Nephron (organoid): ENCODE measurements at regions not wholly inside any gene's neighbourhood (a gene's known extent, or its start where the extent isn't known, plus 50 kb on each side); places are given as distances from the start of the nearest gene placed in this dataset.

Experiments
- H3K27ac Mint-ChIP-seq, 3 experiments: 2 replicates each; pipeline ENCODE4 v1.8.0; 2020; ENCODE audit warnings: mixed read lengths in 3 of 3, mild to moderate bottlenecking in 2 of 3, moderate library complexity in 1 of 3
- H3K27me3 Mint-ChIP-seq: 2 replicates; pipeline ENCODE4 v1.8.0; 2021; ENCODE audit warnings: low read depth, mild to moderate bottlenecking, moderate library complexity, mixed read lengths
- H3K36me3 Mint-ChIP-seq: 2 replicates; pipeline ENCODE4 v1.8.0; 2020; ENCODE audit warnings: low read depth, mixed read lengths
- H3K4me1 Mint-ChIP-seq: 2 replicates; pipeline ENCODE4 v1.8.0; 2020; ENCODE audit warnings: mixed read lengths
- H3K4me3 Mint-ChIP-seq, 3 experiments: 2 replicates each; pipeline ENCODE4 v1.8.0; 2020; ENCODE audit warnings: mild to moderate bottlenecking in 3 of 3, mixed read lengths in 3 of 3, moderate library complexity in 2 of 3
- H3K9me3 Mint-ChIP-seq: 2 replicates; pipeline ENCODE4 v1.8.0; 2020; ENCODE audit warnings: mixed read lengths
- TF ChIP-seq, protein P1 (sequence below), 3 experiments: fragments of 200-600 bp; sonication (generic); IDR thresholded peaks; one replicate each; pipeline ENCODE4 v1.5.0; 2021; ENCODE audit warnings: antibody characterized with exemption in 3 of 3; ENCODE audit not compliant: unreplicated experiment in 3 of 3

DNA sequence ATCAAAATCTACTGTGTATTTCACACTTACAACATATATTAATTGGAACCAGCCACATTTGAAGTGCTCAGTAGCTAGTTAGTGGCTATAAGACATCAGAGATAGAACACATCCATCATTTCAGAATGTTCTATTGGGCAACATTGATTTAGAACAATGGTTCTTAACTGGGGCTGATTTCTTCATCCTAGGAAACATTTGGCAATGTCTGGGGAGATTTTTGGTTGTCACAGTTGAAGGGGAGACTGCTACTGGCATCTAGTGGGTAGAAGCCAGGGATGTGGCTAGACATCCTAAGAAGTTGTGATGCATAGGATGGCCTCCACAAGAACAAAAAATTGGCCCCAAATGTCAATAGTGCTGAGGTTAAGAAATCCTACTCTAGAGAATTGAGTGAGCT lies 132.5 kb downstream of the OLIG3 start:
- peaks cover 5% of the 10 kb centered on the region for H3K4me1 Mint-ChIP-seq
- H3K36me3 Mint-ChIP-seq, result no peaks in the 10 kb centered on the region
- H3K27me3 Mint-ChIP-seq, result peaks cover 21% of the 10 kb centered on the region
- H3K27ac Mint-ChIP-seq, result no peak overlapping the region
- TF ChIP-seq, protein P1, sequence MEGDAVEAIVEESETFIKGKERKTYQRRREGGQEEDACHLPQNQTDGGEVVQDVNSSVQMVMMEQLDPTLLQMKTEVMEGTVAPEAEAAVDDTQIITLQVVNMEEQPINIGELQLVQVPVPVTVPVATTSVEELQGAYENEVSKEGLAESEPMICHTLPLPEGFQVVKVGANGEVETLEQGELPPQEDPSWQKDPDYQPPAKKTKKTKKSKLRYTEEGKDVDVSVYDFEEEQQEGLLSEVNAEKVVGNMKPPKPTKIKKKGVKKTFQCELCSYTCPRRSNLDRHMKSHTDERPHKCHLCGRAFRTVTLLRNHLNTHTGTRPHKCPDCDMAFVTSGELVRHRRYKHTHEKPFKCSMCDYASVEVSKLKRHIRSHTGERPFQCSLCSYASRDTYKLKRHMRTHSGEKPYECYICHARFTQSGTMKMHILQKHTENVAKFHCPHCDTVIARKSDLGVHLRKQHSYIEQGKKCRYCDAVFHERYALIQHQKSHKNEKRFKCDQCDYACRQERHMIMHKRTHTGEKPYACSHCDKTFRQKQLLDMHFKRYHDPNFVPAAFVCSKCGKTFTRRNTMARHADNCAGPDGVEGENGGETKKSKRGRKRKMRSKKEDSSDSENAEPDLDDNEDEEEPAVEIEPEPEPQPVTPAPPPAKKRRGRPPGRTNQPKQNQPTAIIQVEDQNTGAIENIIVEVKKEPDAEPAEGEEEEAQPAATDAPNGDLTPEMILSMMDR (IDR thresholded peaks at IDR 0.05; ENCODE audit: unreplicated experiment in 3 of 3), result no peak
- H3K9me3 Mint-ChIP-seq, result no peaks in the 10 kb centered on the region
- no peak overlapping the region for H3K4me3 Mint-ChIP-seq

DNA sequence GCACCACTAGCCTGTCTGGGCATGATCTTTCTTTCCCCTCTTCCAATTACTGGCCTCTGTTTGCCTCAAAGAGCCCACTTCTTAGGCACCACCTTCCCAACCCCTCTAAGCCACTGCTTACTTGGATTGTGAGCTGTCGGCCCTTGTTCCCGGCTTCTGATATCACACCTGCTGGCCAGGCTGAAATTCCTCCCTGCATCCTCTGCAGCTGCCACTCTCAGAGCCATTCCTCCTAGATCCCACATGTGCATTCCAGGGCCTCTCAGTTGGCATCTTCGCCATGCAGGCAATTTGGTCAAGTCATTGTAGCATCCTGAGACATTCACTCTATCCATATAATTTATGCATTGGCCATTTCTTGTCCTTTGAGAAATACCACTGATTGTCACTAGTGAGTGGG lies 135.9 kb downstream of the OLIG3 start:
- H3K9me3 Mint-ChIP-seq, result no peaks in the 10 kb centered on the region
- H3K36me3 Mint-ChIP-seq, result no peaks in the 10 kb centered on the region

DNA sequence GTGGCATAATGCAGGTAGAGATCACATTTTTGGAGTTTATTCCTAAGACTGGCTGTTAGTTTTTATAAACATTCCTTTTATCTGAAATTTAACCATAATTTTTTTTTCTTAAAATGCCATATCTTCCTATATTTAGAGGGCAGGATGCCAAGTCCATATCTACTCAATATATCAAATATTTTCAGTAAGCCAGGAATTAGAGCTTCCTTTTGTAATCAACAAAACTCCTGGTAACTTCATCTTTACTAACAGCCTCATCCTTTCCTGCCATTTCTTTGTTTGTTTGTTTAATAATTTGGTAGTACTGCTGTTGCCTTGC lies 136.3 kb downstream of the OLIG3 start:
- TF ChIP-seq, protein P1 (IDR thresholded peaks at IDR 0.05; ENCODE audit: unreplicated experiment in 3 of 3), result no peak
- Mint-ChIP-seq H3K27ac (no peak overlapping the region), H3K4me1 (peaks cover 17% of the 10 kb centered on the region), H3K4me3 (no peak overlapping the region), H3K36me3 (no peaks in the 10 kb centered on the region), H3K27me3 (peaks cover 19% of the 10 kb centered on the region), H3K9me3 (no peaks in the 10 kb centered on the region)

More for the DNA sequence above, 135.9 kb downstream of the OLIG3 start:
- Mint-ChIP-seq H3K27ac (no peak overlapping the region), H3K4me1 (peaks cover 14% of the 10 kb centered on the region), H3K27me3 (peaks cover 19% of the 10 kb centered on the region), H3K4me3 (no peak overlapping the region)
- TF ChIP-seq, protein P1 (IDR thresholded peaks at IDR 0.05; ENCODE audit: unreplicated experiment in 3 of 3), result no peak

DNA sequence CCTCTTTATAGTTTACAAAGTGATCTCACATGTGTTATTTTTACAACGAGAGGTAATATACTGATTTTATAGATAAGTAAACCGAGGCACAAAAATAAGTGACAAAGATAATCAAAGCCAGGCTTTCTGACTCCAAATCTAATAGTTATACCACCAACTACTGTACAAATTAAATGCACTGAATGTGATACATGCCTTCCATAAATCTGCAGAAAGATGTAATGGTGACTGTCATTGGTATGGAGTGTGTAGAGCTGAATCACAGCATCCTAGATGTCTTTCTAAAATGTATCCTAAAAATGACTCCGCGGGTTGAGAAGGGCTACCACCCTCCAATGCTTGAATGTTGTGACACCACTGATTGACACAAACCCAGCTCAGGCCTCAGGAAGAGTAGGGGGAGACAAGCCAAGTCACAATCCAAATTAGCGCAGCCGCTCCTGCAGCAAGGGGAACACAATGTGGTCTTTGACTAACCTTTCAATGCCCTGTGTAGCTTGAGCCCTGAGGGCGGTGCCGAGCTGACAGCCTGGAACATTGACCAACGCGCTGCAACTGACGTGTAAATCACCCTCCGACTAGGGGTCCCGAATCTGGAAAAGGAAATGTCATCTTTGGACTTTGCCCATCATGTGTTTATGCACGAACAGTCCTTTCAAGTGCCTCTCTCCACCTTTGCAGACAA lies 136.8 kb downstream of the OLIG3 start:
- H3K4me3 Mint-ChIP-seq, result no peak overlapping the region
- H3K27ac Mint-ChIP-seq, result no peak overlapping the region
- H3K9me3 Mint-ChIP-seq, result no peaks in the 10 kb centered on the region
- TF ChIP-seq, protein P1 (IDR thresholded peaks at IDR 0.05; ENCODE audit: unreplicated experiment in 3 of 3), result no peak
- peaks cover 20% of the 10 kb centered on the region for H3K4me1 Mint-ChIP-seq
- no peaks in the 10 kb centered on the region for H3K36me3 Mint-ChIP-seq
- H3K27me3 Mint-ChIP-seq, result peaks cover 19% of the 10 kb centered on the region

DNA sequence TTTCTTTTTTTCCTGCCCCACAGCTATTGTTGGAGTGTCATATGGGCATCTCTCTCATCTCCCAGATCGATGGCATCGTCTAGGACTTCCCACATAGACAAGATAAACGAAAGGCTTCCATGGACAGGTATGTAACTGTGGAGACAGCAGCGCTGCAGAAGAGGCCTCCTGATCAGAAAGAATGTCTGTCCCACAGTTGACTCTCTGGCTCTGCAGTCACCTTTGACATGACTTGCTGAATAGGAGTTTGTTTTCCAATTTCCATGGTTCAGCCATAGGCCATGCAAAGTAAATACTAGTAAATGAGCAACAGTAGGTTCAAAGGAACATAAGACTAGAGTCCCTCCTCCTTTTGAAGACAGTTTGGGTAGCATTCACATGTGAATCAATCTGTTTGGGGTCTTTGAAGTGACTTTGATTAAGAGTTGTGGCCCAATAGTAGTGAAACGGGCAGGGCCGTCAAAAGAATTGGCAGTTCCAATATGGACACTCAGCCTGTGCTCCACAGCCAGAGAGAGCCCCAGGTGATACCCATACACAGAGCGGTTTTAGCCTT lies 134.7 kb upstream of the IFNGR1 start:
- H3K27me3 Mint-ChIP-seq, result peaks cover 16% of the 10 kb centered on the region
- H3K9me3 Mint-ChIP-seq, result no peaks in the 10 kb centered on the region
- H3K4me1 Mint-ChIP-seq, result peaks cover 15% of the 10 kb centered on the region
- TF ChIP-seq, protein P1 (IDR thresholded peaks at IDR 0.05; ENCODE audit: unreplicated experiment in 3 of 3), result no peak
- H3K4me3 Mint-ChIP-seq, result no peak overlapping the region
- no peaks in the 10 kb centered on the region for H3K36me3 Mint-ChIP-seq
- H3K27ac Mint-ChIP-seq, result no peak overlapping the region

DNA sequence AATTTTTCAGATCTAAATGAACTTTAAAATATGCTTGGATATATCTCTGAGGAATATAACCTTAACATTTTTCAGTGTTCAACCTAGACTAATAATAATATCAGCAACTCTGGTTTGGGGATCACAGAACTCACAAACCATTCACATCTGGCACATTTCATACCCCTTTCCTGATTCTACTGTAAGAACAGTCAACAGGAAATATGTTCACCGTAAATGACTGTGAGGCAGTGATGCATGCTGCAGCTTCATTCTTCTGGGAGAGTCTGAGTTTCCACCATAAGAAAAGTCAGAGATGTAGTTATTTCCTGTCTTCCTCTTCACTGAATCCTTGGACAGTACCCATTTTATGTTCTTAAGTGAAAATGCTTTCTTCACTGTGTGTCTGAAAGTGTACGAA lies 134.2 kb upstream of the IFNGR1 start:
- no peaks in the 10 kb centered on the region for H3K36me3 Mint-ChIP-seq
- no peak overlapping the region for H3K27ac Mint-ChIP-seq
- TF ChIP-seq, protein P1 (IDR thresholded peaks at IDR 0.05; ENCODE audit: unreplicated experiment in 3 of 3), result no peak
- H3K9me3 Mint-ChIP-seq, result no peaks in the 10 kb centered on the region
- peaks cover 15% of the 10 kb centered on the region for H3K4me1 Mint-ChIP-seq
- peaks cover 10% of the 10 kb centered on the region for H3K27me3 Mint-ChIP-seq
- H3K4me3 Mint-ChIP-seq, result no peak overlapping the region
